Right atrium auricular region (tissue), 2 donors: ENCODE measurements at regions not wholly inside any gene's neighbourhood (a gene's known extent, or its start where the extent isn't known, plus 50 kb on each side); places are given as distances from the start of the nearest gene placed in this dataset.
"Not testable (repeated sequence)": the region's sequence is repeated elsewhere in the genome, so short reads cannot be mapped to it uniquely, and the experiment has no call there.

Experiments
- DNase-seq: peaks from one replicate; pipeline ENCODE4 v3.0.0-alpha.2; 2019; ENCODE audit warnings: low spot score
- H3K27ac ChIP-seq, 2 donors: fragments of 200-600 bp; sonication (generic); 1 replicate in 1 of 2; 2 replicates in 1 of 2; pipeline ENCODE4 v1.5.1; 2016 to 2019
- H3K27me3 ChIP-seq, 2 donors: fragments of 200-600 bp; sonication (generic); one replicate each; pipeline versions ENCODE4 v1.5.1 to v1.6.0; 2017 to 2019
- H3K36me3 ChIP-seq: fragments of 200-600 bp; sonication (generic); one replicate; pipeline ENCODE4 v1.5.1; 2016
- H3K4me1 ChIP-seq, 2 donors: fragments of 200-600 bp; sonication (generic); one replicate each; pipeline versions ENCODE4 v1.5.1 to v1.6.0; 2017 to 2019
- H3K4me3 ChIP-seq, 2 donors: fragments of 200-600 bp; sonication (generic); 1 replicate in 1 of 2; 2 replicates in 1 of 2; pipeline ENCODE4 v1.5.1; 2017 to 2019; ENCODE audit warnings: mild to moderate bottlenecking in 1 of 2, moderate library complexity in 1 of 2
- H3K9me3 ChIP-seq, 2 donors: fragments of 200-600 bp; sonication (generic); one replicate each; pipeline ENCODE4 v1.5.1; 2019
- CTCF ChIP-seq, 2 donors: fragments of 200-600 bp; sonication (generic); IDR thresholded peaks; one replicate each; pipeline ENCODE4 v1.5.1; 2019; ENCODE audit warnings: antibody characterized with exemption in 2 of 2

GRCh38 chr7:119713606-119714005, 559.4 kb upstream of the KCND2 start:
- Histone ChIP-seq H3K27me3 (no peaks in the 10 kb centered on the region), H3K27ac (no peak overlapping the region), H3K36me3 (no peaks in the 10 kb centered on the region), H3K9me3 (no peaks in the 10 kb centered on the region), H3K4me1 (no peaks in the 10 kb centered on the region), H3K4me3 (no peak overlapping the region)
- TF ChIP-seq CTCF (IDR thresholded peaks at IDR 0.05): no peak
- DNase-seq: no peak

GRCh38 chr7:119720541-119720940, 552.4 kb upstream of the KCND2 start:
- TF ChIP-seq CTCF (IDR thresholded peaks at IDR 0.05): no peak

GRCh38 chr7:119724041-119724792, 548.8 kb upstream of the KCND2 start:
- Histone ChIP-seq H3K4me1 (no peaks in the 10 kb centered on the region), H3K36me3 (no peaks in the 10 kb centered on the region), H3K9me3 (no peaks in the 10 kb centered on the region), H3K4me3 (no peak overlapping the region), H3K27me3 (no peaks in the 10 kb centered on the region), H3K27ac (no peak overlapping the region)
- TF ChIP-seq CTCF (IDR thresholded peaks at IDR 0.05): no peak
- DNase-seq: no peak

More at GRCh38 chr7:119720541-119720940, 552.4 kb upstream of the KCND2 start:
- no peaks in the 10 kb centered on the region for H3K9me3 ChIP-seq
- H3K36me3 ChIP-seq: no peaks in the 10 kb centered on the region
- H3K27me3 ChIP-seq: no peaks in the 10 kb centered on the region
- no peak overlapping the region for H3K27ac ChIP-seq
- H3K4me3 ChIP-seq: no peak overlapping the region
- no peaks in the 10 kb centered on the region for H3K4me1 ChIP-seq
- DNase-seq: no peak

GRCh38 chr7:119733127-119733879, 539.7 kb upstream of the KCND2 start:
- Histone ChIP-seq H3K36me3 (no peaks in the 10 kb centered on the region), H3K27me3 (no peaks in the 10 kb centered on the region), H3K9me3 (no peaks in the 10 kb centered on the region), H3K27ac (no peak overlapping the region), H3K4me1 (no peaks in the 10 kb centered on the region), H3K4me3 (no peak overlapping the region)
- no peak for DNase-seq
- no peak for TF ChIP-seq CTCF (IDR thresholded peaks at IDR 0.05)

GRCh38 chr7:119737390-119737789, 535.6 kb upstream of the KCND2 start:
- Histone ChIP-seq H3K27me3 (no peaks in the 10 kb centered on the region), H3K9me3 (no peaks in the 10 kb centered on the region), H3K27ac (no peak overlapping the region), H3K4me1 (no peaks in the 10 kb centered on the region), H3K36me3 (no peaks in the 10 kb centered on the region), H3K4me3 (no peak overlapping the region)
- no peak for TF ChIP-seq CTCF (IDR thresholded peaks at IDR 0.05)
- no peak for DNase-seq

GRCh38 chr7:119745280-119745679, 527.7 kb upstream of the KCND2 start:
- not testable (repeated sequence) for H3K27ac ChIP-seq, H3K4me1 ChIP-seq, H3K27me3 ChIP-seq, H3K4me3 ChIP-seq, H3K9me3 ChIP-seq, DNase-seq, H3K36me3 ChIP-seq
